Globus pallidus (tissue), 1 donor: ENCODE measurements at regions not wholly inside any gene's neighbourhood (a gene's known extent, or its start where the extent isn't known, plus 50 kb on each side); places are given as distances from the start of the nearest gene placed in this dataset.

Experiments
- DNase-seq: peaks from one replicate; pipeline ENCODE4 v3.0.0-alpha.2; 2015; ENCODE audit warnings: low spot score

DNA sequence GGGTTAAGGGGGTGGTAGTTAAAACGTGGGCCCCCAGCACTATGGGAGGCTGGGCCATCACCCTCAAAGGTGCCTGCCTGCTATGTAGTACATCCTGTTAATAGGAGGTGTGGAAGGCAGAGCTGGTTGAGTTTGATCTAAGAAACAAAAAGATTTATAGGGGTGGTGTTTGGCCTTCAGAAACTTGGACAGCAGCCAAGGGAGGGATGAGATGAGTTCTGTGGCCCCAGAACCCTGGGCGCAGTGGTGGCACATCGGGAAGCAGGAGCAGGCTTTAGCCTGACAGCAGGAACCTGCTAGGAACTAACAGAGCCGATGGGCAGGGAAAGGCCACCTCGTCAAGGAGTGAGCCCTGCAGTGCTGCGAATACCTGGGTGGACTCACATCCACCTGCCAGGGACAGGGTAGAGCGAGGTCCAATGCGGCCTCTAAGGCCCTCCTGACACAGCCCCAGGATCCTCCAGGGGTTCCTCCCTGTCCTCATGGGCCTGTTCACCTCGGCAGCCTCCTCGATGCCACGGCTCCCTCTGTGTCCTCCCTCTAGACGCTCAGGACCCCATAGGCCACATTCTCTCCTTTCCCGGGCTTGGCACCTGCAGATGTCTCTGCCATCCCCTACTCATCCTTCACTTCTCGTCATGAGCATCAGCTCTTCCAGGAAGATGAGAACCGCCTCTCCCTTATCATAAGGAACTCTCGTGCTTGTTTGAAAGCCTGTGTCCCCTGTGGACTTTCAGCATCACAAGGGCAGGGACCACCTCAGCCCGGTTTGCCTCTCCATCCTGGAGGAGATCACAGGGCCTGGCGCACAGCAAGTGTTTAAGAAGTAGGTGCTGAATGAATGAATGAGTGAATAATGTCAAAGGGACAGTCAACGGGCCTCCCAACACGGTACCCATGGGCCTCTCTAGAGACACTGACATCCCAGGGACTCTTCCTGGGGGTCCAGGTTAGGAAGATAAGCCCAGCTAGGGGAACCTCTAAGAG, 103.5 kb upstream of the TNRC6C start:
- no peak for DNase-seq

DNA sequence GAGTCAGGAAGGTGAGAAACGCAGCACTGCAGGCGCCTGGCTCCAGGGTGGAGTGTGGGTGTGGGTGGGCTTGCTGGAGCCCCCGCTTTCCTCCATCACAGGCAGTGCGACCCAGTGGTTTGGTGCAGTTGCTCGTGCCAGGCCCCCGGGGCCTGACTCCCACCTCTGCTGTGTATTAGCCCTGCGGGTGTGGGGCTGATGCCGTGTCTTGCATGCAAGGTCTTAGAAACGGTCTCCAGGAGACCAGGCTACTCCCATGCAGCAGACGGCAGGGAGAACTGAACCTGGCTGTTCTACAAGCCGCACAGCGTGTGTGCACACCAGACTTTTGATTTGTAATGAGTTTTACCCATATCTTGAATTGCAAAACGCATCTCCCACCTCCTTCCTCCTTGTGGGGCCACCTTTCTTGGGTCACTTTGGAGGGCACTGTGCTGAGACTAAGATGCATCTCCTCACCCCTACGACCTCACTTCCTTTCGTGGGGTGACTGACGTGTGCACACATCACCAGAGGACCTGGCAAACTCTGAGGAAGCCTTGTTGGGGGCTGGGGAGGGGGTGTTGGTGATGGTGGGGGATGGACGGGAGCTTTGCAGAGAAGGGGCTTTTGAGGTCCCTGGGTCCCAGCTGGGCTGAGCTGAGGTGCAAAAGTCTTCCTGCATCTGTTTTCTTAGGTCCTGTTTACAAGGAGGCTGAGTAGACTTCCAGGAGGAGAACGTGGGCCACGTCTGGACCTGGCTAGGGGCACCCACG, 101.8 kb upstream of the TNRC6C start:
- no peak for DNase-seq

DNA sequence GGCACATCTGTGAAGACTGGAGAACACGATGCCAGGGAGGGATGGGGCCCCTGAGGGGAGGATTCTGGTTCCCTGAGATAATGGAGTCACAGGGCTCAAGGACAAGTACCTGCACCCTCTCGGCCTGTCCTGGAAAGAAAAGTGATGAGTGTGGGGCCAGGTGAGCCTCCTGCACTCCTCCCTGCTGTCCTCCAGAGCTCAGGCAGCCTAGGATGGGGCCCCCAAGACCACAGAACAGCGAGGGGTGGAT, 101.3 kb upstream of the TNRC6C start:
- DNase-seq = no peak

DNA sequence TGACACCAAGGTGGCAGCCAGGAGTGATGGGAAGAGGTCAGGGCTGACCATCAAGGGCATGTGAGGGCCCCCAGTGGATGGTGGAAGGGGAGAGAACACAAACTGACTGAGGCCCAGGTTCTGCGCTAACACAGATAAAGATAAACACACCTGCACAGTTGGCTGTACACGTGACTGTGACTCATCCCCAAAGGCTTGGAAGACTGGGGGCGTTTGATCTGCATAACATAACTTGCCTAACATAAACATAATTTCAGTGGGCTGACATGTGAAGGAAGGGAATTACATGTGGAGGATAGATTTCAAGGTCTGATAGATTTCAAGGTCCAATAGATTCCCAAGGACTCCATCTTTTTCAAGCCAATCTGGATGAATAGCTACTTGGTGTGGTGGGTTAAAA, 100.9 kb upstream of the TNRC6C start:
- DNase-seq = no peak

DNA sequence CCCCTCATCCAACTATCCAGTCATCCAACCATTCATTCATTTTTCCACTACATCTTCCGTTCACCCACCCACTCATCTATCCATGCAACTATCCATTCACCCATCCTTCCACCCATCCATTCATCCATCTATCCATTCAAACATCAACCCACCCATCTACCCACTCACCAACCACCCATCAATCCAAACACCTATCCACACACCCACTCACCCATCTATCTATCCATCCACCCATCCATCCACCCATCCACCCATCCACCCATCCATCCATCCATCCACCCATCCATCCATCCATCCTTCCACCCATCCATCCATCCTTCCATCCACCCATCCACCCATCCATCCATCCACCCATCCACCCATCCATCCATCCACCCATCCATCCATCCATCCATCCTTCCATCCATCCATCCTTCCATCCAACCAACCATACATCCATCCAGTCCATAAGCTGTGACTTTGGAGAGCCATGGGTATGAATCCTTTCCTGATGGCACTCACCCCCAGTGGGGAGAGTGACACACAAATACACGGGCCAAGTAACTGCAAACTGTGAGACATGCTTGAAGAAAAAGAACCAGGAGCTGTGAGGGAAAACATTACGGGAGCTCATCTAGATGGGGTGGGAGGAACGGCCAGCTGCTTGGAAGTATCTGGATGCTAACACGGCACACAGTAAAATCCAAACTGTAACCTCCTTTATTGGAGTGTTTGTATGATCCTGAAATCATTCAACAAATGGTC, 100.0 kb upstream of the TNRC6C start:
- no peak for DNase-seq

DNA sequence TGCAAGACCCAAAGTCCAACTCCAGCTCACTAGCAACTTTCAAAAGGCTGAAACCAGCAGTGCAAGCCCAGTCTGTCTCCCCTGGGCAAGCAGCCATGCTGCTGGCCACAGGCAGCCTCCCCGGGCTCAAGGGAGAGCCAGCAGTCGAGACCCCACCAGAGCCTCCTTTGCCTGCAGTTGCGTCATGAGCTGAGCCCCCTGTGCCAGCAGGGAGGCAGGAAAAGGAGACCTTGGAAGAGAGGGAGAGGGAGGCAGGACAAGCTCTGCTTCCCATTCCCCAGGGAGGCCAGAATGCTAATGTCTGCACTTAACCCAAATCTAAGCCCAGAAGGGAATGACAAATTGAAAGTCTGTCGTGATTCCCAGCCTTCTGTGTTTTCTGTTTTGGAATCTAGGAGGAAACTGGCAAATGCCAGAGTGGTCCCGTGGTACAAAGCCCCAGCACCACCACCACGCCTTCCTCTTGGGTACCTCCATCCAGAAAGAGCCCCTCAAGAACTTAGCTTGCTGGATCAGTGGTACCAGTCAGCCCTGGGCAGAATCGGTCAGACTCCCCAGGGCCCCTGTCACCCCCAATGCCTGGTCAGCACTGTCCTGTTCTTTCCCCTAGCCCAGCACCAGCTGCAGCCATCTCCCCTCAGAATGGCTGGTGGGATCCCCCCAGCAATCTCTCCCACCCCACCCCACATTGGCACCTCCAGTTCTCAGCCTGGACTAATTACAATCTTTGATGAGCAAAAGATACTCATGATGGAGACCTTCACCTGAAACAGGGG, 99.3 kb upstream of the TNRC6C start:
- no peak for DNase-seq

DNA sequence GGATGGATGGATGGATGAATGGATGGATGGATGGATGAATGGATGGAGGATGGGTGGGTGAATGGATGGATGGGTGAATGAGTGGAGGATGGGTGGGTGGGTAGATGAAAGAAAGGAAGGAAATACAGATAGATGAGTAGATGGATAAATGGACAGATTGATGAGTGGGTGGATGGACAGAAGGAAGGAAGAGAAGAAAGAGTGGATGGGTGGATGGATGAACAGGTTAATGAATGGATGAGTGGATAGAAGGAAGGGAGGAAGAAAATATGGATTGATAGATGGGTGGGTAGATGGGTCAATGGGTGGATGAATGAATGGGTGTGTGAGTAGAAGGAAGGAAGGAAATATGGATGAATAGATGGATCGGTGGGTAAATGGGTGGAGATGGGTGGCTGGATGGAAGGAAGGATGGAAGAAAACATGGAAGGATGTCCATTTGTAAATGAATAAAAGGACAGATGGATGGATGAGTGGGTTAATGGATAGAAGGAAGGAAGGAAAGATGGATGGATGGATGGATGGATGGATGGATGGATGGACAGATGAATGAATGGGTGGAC, 97.3 kb upstream of the TNRC6C start:
- DNase-seq = no peak

DNA sequence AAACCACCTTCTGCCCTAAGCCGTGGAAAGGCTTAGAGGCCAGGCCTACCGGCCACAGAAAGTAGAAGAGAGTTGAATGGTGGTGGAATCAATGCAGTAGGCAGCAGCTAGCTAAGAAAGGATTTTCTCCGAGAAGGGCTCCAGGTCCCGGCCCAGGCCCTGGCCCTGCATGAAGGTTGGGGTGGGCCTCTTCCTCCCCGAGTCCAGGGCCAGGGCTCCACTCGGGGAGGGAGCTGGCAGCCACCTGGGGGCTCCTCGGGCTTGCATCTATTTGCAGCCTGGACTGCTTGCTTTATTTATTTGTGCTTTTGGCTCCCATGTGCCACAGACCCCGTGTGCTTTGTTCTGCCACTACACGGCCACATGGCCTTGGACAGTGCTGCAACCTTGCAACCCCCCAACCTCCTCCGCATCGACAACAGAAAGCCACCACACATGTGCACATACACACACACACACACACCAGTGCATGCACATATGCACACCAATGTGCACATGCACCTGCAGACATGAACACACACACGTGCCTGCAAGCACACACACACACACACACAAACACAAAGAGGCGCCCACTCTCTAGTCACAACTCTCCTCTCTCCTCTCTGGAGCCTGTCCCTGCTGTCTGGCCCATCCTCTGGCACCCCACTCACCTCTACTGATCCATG, 96.4 kb upstream of the TNRC6C start:
- DNase-seq = no peak

DNA sequence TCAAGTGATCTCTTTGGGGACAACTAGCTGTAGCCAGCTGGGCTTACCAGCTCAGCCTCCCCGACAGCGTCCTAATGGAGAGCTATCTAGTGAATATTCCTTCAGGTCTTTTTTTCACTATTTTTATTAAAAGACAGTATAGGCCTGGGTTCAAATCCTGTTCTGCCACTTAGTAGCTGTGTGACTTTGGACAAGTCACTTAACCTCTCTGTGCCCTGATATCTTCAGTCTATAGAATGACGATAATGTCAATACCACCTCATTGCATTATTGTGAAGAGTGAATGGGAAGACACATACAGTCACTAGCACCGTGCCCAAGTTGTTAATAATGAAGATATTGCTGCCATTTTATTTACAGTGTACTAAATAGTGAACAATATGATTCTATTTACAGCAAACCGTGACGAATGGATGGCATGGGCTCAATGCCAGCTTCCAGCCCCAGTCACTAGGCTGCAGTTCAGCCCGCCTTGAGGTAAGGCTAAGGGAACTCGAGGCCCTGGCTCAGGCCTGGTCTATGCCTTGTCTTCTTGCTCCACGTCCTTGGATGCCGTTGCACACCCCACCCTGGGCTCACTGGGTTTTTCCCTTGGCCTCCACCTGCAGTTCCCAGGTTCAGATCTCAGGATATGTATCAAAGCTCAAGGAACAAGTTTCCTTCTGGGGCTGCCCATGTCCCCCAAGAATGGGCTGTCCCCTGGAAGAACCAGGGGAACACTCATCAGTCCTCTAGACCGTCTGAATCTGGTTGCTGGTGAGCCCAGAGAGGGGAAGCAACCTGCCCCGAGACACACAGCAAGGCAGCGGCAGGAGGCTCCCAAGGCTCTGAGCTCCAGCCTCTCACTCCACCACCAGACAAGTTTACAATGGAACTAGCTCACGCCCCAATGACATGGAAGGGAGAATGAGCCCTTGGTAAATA, 95.4 kb upstream of the TNRC6C start:
- no peak for DNase-seq

DNA sequence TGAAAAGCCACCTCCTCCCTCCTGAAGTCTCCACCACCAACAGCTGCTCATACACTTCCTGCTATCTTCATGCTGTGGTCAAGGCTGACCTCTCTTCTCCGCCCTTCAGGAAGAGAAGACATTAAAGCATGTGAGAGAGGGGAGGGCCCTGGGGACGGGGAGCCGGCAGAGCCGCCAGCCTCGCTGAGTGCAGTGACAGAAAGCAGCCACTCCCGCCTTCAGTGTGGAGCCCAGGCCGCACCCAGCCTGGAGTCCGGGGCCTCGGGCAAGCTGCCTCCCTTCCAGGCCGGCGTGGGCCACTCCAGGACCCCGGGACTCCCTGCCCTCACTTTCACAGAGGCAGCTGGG, 94.7 kb upstream of the TNRC6C start:
- no peak for DNase-seq

DNA sequence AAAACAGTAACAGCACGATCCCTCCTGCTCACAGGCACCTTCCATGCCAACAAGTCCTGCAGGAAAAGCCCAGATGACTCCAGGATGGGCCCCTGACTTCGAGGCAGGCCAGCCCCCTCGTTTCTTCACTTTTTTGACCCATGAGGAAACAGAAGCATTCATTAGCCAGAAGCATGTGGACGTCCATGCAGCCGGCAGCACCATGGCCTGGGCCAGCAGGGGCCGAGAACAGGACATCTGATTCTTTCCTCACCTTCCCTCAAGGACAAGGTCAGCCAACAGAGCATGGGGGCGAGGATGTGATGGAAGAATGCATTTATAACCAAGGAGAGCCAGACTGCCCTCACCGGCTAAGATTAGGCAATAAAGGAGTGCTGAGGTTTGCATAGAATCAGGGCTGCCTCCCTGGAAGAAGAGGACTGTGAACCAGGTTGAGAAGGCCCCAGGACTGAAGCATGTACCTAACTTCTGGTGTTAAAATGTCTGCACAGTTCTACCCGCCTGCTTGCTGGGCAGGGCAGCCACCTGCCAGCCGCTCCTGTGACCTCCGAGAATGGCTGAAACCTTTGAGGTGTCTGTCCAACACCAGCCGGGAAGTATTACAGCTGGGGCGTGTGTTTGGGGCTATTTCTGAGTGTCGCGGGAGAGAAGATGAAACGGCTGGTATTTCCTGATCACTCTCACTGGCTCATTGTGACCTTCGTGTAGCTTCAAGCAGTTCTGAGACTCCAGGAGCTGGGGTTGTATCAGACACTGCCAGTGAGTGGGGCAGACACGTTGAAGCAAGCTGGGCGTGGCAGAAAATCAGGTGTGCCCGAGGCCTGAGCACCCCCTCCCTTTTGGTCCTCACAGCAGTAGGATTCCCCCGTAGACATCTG, 94.0 kb upstream of the TNRC6C start:
- no peak for DNase-seq

DNA sequence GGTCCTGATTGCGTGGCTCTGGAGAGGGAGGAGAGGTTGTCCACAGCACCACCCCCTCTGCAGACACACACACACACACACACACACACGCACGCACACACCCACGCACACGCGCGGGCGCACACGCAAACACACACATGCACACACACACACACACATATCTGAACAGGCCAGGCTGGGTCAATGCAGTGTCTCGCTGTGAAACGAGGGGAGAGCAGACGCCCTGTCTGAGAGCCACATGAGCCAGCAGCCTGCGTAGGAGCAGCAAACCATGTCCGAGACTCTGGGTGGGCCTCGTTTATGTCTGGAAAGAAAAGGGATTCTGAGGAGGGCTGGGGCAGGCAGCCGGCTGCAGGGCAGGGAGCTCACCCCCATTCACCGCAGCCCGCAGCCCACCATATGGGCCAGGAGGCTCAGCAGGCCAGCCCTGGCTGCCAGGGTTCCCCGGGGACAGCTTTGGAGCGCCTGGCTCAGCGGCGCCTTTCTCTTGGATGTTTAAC, 93.3 kb upstream of the TNRC6C start:
- no peak for DNase-seq

DNA sequence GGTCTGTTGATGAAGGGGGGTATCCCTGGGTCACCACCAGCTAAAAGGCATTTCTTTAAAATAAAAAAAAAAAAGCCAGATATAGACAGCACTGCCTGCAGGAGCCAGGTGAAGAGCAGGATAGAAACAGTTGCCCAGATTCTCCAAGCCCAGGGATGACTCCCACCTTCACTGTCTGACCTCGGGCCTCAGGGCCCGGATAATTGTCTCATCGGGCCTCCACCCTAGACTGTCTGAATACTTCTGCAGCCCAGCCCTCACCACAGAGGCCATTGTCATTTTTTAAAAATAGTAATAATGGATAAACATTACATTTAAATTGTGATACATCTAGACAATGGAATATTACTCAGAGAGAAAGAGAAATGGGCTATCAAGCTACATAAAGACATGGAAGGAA, 92.8 kb upstream of the TNRC6C start:
- no peak for DNase-seq

DNA sequence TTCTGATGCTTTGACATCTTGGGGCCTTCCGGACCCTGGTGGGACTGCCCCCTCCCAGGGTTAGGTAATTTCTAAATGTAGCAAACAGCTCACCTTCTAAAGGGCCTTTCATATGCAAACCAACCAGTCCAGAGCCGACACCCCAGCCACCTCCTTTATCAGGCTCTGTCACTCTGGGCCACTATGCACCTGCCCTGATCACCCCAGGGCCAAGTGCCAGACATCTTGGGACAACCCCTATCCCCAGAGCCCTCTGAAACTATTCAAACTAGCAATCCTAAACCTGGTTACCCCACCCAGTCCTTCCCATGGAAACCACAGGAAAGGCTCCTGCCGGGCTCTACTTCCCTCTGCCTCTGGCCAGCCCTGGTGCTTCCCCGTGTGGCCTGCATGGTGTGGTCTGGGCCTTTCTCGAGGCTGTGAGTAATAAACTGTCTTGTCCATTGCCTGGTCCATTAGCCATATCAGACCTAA, 91.2 kb upstream of the TNRC6C start:
- DNase-seq = no peak

DNA sequence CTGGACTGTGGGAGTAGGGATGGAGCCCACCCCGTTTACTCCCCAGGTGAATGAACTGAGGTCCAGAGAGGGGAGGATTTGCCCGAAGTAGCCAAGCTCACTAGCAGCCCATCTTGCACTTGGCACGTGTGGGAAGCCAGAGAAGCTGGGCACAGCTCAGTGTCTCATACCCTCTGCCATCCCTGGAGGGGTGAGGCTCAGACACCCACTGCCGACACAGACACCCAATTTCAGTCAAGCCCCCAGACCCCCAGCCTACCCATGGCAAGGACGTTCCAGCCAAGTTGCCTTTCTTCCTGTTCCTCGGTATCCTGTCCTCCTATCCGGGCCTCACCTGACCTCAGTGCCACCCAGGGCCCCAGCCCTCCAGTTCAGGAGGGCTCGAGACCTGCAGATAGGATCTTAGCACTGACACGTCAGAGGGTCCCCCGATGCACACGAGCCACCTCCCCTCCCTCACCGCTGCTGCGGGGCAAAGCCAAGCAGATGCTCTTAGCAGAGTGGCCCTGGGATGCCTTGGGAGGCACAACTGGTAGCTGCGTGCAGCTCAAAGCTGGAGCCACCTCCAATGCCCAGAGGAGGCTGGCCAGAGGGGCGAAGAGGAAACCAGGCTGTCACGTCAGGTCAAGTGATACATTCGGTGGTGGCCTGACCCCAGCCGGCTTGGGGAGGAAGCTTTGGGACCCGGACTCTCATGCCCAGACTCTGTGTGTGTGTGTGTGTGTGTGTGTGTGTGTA, 90.4 kb upstream of the TNRC6C start:
- no peak for DNase-seq

DNA sequence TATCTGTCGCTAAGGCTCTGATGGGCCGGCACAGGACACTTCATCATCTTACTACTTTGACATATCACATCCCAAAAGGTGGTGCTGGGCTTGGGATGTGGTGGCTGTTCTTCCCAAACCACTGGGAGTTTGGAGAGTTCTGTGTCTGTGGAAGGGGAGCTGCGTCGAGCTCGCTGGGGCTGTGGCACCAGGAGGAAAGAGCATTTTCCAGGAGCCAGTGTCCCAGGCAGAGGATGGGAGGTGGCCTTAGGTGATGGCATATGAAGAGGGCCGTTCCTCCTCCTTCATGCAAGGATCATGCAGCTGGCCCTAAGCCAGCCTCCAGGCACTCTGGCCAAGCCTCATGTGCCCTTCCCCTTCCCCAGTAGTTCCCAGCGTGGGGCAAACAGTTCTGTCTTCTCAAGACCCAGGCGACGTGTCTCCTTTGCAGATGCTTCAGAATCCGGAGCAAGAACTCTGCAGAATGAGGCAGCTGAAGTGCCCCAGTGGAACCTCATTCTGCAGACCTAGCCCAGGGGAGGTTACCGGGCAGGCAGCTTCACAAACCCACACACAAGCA, 89.4 kb upstream of the TNRC6C start:
- no peak for DNase-seq

DNA sequence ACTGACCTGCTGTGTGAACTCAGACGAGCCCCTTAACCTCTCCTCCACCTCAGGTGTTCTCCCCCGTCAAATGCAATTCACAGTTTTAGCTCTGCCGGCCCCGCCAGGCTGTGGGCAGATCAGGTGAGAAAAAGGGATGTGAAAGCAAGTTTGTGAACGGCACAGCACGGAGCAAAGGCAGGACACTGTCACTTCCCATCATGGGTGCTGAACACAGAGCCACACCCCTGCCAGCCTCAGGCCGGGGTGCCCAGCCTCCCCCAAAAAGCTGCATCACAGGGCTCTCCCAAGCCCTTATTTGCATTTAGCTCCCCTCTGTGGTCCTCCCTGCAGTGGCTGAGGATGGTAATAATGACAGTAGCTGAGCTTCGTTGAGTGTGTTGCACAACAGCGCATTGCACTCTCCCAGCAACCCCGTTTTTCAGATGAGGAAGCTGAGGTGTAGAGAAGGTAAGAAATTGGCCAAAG, 88.8 kb upstream of the TNRC6C start:
- no peak for DNase-seq

DNA sequence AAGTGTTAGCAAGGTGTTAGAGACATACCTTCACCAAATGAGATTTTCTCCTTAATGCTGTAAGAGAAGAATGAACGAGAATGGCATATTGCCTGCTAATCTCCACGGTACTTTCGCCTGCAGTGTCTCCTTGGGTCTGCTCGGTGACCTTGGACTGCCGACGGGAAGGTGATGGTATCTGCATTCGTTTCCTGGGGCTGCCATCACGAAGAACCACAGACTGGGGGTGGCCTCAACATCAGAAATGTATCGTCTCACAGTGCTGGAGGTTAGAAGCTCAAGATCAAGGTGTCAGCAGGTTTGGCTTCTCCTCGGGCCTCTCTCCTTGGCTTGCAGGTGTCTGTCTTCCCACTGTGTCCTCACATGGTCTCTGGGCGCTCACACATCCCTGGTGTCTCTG, 86.3 kb upstream of the TNRC6C start:
- no peak for DNase-seq
